GM12874 (cell line): ENCODE measurements at regions not wholly inside any gene's neighbourhood (a gene's known extent, or its start where the extent isn't known, plus 50 kb on each side); places are given as distances from the start of the nearest gene placed in this dataset.

Experiments
- CTCF ChIP-seq: IDR thresholded peaks from 2 replicates; pipeline ENCODE4 v1.5.1; 2011; ENCODE audit warnings: low read depth, mild to moderate bottlenecking, control low read depth, low read length, moderate library complexity; ENCODE audit not compliant: insufficient read depth

DNA sequence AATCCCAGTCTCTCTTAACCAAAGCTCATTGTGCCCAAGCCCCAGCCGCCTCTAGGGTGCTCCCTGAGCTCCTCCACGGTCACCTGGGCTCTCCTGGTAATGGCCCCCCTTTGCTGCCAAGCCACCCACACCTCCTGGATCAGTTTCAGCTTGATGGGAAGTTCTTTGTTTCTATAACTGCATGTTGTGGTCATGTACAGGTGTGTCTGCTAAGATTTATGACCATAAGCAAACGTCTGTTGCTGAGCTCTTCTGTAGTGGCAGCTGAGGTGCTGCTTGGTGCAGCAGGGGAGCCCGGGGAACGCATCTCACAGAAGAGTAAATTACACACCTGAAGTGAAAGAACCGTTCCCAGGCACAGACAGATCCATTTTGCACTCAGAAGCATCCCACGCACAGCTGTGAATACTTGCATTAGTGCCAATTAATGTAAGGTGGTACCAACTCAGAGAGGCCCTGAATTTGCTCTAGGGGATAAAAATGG lies 194.6 kb upstream of the ARID1B start:
- TF ChIP-seq CTCF: no peak

DNA sequence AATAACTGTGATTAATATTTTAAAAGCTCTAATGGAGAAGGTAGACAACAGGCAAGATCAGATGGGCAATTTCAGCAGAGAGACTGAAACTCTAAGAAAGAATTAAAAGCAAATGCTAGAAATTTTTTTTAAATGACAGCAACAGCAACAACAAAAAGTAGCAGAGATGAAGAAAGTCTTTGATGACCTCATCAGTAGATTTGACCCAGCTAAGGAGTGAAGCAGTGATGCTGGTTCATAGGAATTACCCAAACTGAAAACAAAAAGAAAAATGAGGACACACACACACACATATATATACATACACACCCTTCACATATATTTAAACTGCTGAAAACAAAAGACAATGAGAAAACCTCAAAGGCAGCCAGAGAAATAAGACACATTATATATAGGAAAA lies 197.6 kb upstream of the ARID1B start:
- no peak for TF ChIP-seq CTCF

DNA sequence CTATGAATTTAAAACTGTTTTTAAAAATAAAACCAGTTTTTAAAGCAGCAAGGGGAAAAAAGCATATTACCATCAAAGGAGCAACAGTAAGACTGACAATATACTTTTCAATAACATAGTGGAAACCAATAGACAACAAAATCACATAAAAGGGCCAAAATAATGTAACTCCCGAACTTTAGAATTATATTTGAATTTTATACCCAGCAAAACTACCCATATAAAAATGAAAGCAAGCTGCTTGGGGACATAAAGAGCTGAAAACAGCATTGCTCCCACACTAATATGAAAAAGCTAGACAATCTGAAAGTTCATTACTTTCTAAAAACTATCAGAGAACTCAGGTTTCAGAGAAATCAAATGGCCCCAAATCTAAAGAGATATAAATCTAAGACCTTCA lies 199.4 kb upstream of the ARID1B start:
- no peak for TF ChIP-seq CTCF

GRCh38 chr6:156575361-156575760 lies 201.8 kb upstream of the ARID1B start:
- TF ChIP-seq CTCF: no peak

- no peak for TF ChIP-seq CTCF
Observed at GRCh38 chr6:156564807-156565149, 212.4 kb upstream of the ARID1B start.

- TF ChIP-seq CTCF: peak; percentile 90
Observed at GRCh38 chr6:156564127-156564806, 212.9 kb upstream of the ARID1B start.

- TF ChIP-seq CTCF: no peak
Observed at GRCh38 chr6:156563714-156564113, 213.5 kb upstream of the ARID1B start.
